Endothelial cell of umbilical vein (primary cell): ENCODE measurements at regions not wholly inside any gene's neighbourhood (a gene's known extent, or its start where the extent isn't known, plus 50 kb on each side); places are given as distances from the start of the nearest gene placed in this dataset.

Experiments used
- BruUV-seq: library from RNA; stranded (reverse); fragments of 400-500 nt; replicated peaks from 2 replicates; lab custom pipeline; 2021; lab: Mats Ljungman, UMichigan
- CTCF ChIA-PET: fragments of 300-600, 350-600 bp; sonication (Branson Sonifier 250); formaldehyde crosslinking; loops from one replicate; lab custom pipeline; 2021; ENCODE audit warnings: antibody characterized with exemption, inconsistent platforms; lab: Charles Lee
- POLR2A ChIA-PET: fragments of 300-600, 350-600 bp; sonication (Branson Sonifier 250); formaldehyde crosslinking; loops from one replicate; lab custom pipeline; 2021; ENCODE audit warnings: antibody characterized with exemption, inconsistent platforms; lab: Charles Lee
- DNase-seq: peaks from one replicate; pipeline ENCODE4 v3.0.0-alpha.2; 2011; ENCODE audit warnings: low read depth, low spot score
- FAIRE-seq: peaks from 2 replicates; lab custom pipeline; 2011; peaks lifted over from hg19 to GRCh38; lab: Jason Lieb, UNC
- H2AFZ ChIP-seq: 2 replicates; pipeline ENCODE4 v1.6.0; 2012; ENCODE audit warnings: low read depth, low read length, control low read depth, inconsistent platforms
- H3K27ac ChIP-seq: 2 replicates; pipeline ENCODE4 v1.5.1; 2011; ENCODE audit warnings: low read depth, mild to moderate bottlenecking, control low read depth, low read length, moderate library complexity; ENCODE audit not compliant: insufficient read depth
- H3K27me3 ChIP-seq, 2 experiments: 2 replicates each; pipeline versions ENCODE4 v1.6.0 to v1.6.1; 2011; ENCODE audit warnings: low read length in 2 of 2, mixed read lengths in 1 of 2; ENCODE audit not compliant: control insufficient read depth in 2 of 2, insufficient read depth in 2 of 2
- H3K36me3 ChIP-seq, 2 experiments: 2 replicates in 1 of 2; 3 replicates in 1 of 2; pipeline ENCODE4 v1.5.1; 2011; ENCODE audit warnings: low read length in 2 of 2, mild to moderate bottlenecking in 1 of 2, moderate library complexity in 1 of 2; ENCODE audit not compliant: control insufficient read depth in 2 of 2, insufficient read depth in 2 of 2; ENCODE audit errors: extremely low read depth in 1 of 2
- H3K4me1 ChIP-seq: 3 replicates; pipeline ENCODE4 v1.5.1; 2011; ENCODE audit warnings: mild to moderate bottlenecking, low read length; ENCODE audit not compliant: control insufficient read depth, insufficient read depth; ENCODE audit errors: extremely low read depth
- H3K4me2 ChIP-seq: 2 replicates; pipeline ENCODE4 v1.6.1; 2011; ENCODE audit warnings: low read length, control low read depth, mixed read lengths; ENCODE audit not compliant: insufficient read depth
- H3K4me3 ChIP-seq, 3 experiments: fragments of 200-600 bp in 1 of 3; sonication (generic), shearing (Covaris generic) in 1 of 3; replicated peaks in 1 of 3; 2 replicates each; pipeline ENCODE4 v1.5.1; 2011 to 2016; ENCODE audit warnings: control low read depth in 3 of 3, low read length in 3 of 3, mild to moderate bottlenecking in 2 of 3, inconsistent platforms in 1 of 3, low read depth in 1 of 3, moderate library complexity in 1 of 3; ENCODE audit not compliant: insufficient read depth in 1 of 3
- H3K79me2 ChIP-seq: 2 replicates; pipeline ENCODE4 v1.6.0; 2012; ENCODE audit warnings: low read length, inconsistent platforms; ENCODE audit not compliant: control insufficient read depth, insufficient read depth
- H3K9ac ChIP-seq: replicated peaks from 2 replicates; pipeline ENCODE3; 2011; ENCODE audit warnings: low read length, control low read depth; ENCODE audit not compliant: insufficient read depth; ENCODE audit errors: extremely low read depth
- H3K9me1 ChIP-seq: replicated peaks from 3 replicates; pipeline ENCODE4 v1.6.0; 2011; ENCODE audit warnings: mild to moderate bottlenecking, low read length; ENCODE audit not compliant: control insufficient read depth, insufficient read depth; ENCODE audit errors: extremely low read depth
- H3K9me3 ChIP-seq: replicated peaks from 2 replicates; pipeline ENCODE4 v1.5.1; 2012; ENCODE audit warnings: low read length, inconsistent platforms; ENCODE audit not compliant: control insufficient read depth, insufficient read depth
- H4K20me1 ChIP-seq: replicated peaks from 2 replicates; pipeline ENCODE3; 2011; ENCODE audit warnings: mild to moderate bottlenecking, low read length; ENCODE audit not compliant: control insufficient read depth, insufficient read depth; ENCODE audit errors: extremely low read depth
- EZH2 ChIP-seq: IDR thresholded peaks from 2 replicates; pipeline ENCODE4 v1.6.1; 2012; ENCODE audit warnings: borderline replicate concordance, low read depth, mild to moderate bottlenecking, moderate library complexity, low read length, inconsistent platforms; ENCODE audit not compliant: severe bottlenecking
- FOS ChIP-seq: IDR thresholded peaks from 2 replicates; pipeline ENCODE4 v1.6.1; 2011; ENCODE audit warnings: mild to moderate bottlenecking, low read length, moderate library complexity, borderline replicate concordance; ENCODE audit not compliant: insufficient read depth
- GATA2 ChIP-seq: IDR thresholded peaks from 2 replicates; pipeline ENCODE4 v1.7.0; 2011; ENCODE audit warnings: low read depth, mild to moderate bottlenecking, moderate library complexity, mixed read lengths, low read length; ENCODE audit not compliant: insufficient read length, insufficient read depth
- JUN ChIP-seq: IDR thresholded peaks from 2 replicates; pipeline ENCODE4 v1.6.1; 2011; ENCODE audit warnings: borderline replicate concordance, low read depth; ENCODE audit not compliant: insufficient read length, insufficient read depth
- MYC ChIP-seq: IDR thresholded peaks from one replicate; pipeline ENCODE4 v1.6.1; 2011; ENCODE audit warnings: mild to moderate bottlenecking, low read depth, low read length
- POLR2A ChIP-seq: IDR thresholded peaks from 2 replicates; pipeline ENCODE4 v1.6.1; 2012; ENCODE audit warnings: low read depth, mild to moderate bottlenecking, control low read depth, low read length
- POLR2AphosphoS5 ChIP-seq: IDR thresholded peaks from 2 replicates; pipeline ENCODE4 v1.6.1; 2012; ENCODE audit warnings: low read depth, mild to moderate bottlenecking, control low read depth, low read length, moderate library complexity; ENCODE audit not compliant: insufficient read depth
- dilution Hi-C: fragments of 300-500 bp; cut with MboI; formaldehyde crosslinking; loops from one replicate; pipeline ENCODE4 v1.15.0; 2019; ENCODE audit warnings: low sequenced_read_pairs; ENCODE audit not compliant: extremely low pct_ligation_motif_present
- intact Hi-C: fragments of 100-400 bp; cut with micrococcal nuclease; formaldehyde crosslinking; loops from one replicate; pipeline ENCODE4 v1.10.0; 2022
- TF ChIP-seq, protein P1 (sequence below): IDR thresholded peaks from 2 replicates; pipeline ENCODE4 v1.6.1; 2011; ENCODE audit not compliant: insufficient read depth, insufficient read length
- TF ChIP-seq, protein P2 (sequence below), 2 donors: IDR thresholded peaks; 1 replicate in 1 of 2; 2 replicates in 1 of 2; pipeline ENCODE4 v1.5.1; 2011; ENCODE audit warnings: low read length in 2 of 2, mild to moderate bottlenecking in 2 of 2, moderate library complexity in 2 of 2, control low read depth in 1 of 2, inconsistent platforms in 1 of 2, low read depth in 1 of 2; ENCODE audit not compliant: insufficient read depth in 1 of 2; ENCODE audit errors: extremely low read depth in 1 of 2

DNA sequence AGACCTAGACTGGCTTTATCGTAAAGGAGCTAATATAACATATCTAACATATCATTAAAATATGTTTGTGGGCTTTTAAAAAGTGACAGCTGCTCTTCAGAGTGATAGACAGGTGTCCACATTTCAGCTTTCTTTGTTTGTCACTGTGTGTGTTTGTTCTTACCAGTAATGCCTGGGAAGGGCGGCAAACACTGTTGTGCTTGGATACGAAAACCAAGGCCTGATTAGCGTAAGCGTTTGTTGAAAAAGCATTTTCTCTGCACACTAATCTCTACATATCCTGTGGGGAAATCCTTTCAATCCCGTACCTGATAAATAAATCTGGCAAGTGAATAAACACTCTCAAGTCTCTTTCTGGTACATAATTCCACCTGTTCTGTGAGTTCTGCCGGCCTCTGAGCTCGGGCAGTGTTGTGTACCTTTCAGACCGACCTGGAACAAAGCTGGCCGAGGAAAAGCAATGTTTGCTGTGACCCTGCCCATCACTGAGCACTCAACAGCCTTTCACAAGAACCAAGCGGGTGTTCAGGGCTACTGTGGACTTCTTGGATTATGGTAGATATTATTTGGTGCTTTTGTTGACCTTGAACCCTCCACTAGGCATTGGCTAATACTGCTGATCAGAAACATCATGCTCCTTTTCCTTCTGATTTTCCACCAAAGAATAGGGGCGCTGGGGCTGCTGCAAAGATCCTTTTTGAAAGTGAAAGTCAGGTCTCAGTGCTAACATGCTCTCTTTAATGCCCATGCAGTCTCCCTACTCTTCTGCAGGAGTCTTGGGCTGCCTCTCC is 100.4 kb downstream of the CD83 start:
- TF ChIP-seq POLR2AphosphoS5 (no peak), FOS (no peak), POLR2A (no peak), EZH2 (no peak), JUN (no peak), GATA2 (no peak), MYC (no peak)
- TF ChIP-seq, protein P1, sequence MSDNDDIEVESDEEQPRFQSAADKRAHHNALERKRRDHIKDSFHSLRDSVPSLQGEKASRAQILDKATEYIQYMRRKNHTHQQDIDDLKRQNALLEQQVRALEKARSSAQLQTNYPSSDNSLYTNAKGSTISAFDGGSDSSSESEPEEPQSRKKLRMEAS = no peak
- TF ChIP-seq, protein P2, sequence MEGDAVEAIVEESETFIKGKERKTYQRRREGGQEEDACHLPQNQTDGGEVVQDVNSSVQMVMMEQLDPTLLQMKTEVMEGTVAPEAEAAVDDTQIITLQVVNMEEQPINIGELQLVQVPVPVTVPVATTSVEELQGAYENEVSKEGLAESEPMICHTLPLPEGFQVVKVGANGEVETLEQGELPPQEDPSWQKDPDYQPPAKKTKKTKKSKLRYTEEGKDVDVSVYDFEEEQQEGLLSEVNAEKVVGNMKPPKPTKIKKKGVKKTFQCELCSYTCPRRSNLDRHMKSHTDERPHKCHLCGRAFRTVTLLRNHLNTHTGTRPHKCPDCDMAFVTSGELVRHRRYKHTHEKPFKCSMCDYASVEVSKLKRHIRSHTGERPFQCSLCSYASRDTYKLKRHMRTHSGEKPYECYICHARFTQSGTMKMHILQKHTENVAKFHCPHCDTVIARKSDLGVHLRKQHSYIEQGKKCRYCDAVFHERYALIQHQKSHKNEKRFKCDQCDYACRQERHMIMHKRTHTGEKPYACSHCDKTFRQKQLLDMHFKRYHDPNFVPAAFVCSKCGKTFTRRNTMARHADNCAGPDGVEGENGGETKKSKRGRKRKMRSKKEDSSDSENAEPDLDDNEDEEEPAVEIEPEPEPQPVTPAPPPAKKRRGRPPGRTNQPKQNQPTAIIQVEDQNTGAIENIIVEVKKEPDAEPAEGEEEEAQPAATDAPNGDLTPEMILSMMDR (IDR thresholded peaks at IDR 0.05; ENCODE audit: extremely low read depth in 1 of 2, insufficient read depth in 1 of 2, low read depth in 1 of 2, low read length in 2 of 2) = no peak
- POLR2A ChIA-PET = no interaction called here
- Histone ChIP-seq H3K36me3 (no peaks in the 10 kb centered on the region), H3K9ac (no peak overlapping the region), H4K20me1 (no peaks in the 10 kb centered on the region), H3K27me3 (no peaks in the 10 kb centered on the region), H3K79me2 (no peaks in the 10 kb centered on the region), H3K9me3 (no peaks in the 10 kb centered on the region), H3K4me1 (no peaks in the 10 kb centered on the region), H2AFZ (no peak overlapping the region), H3K9me1 (no peaks in the 10 kb centered on the region), H3K27ac (no peak overlapping the region), H3K4me3 (no peak overlapping the region), H3K4me2 (no peak overlapping the region)
- DNase-seq (no peak), FAIRE-seq (no peak)
- CTCF ChIA-PET = no interaction called here
- no TSS peak for BruUV-seq
- intact Hi-C loops (loop anchor here (10.0 kb wide), 1 partner anchor 497 kb away; no protein-coding TSS in a partner anchor), dilution Hi-C loops (no loop called here)
